Heart right ventricle (tissue), 16 donors: ENCODE measurements at regions not wholly inside any gene's neighbourhood (a gene's known extent, or its start where the extent isn't known, plus 50 kb on each side); places are given as distances from the start of the nearest gene placed in this dataset.

ENCODE experiments used
- ATAC-seq, 8 donors: fragments of 200-7000 bp; cut with Tn5 transposase; one replicate each; pipeline ENCODE4 v1.9.1; 2020; ENCODE audit warnings: mild to moderate bottlenecking in 8 of 8, moderate library complexity in 8 of 8, moderate number of reproducible peaks in 1 of 8
- DNase-seq, 2 donors: peaks; one replicate each; pipeline ENCODE4 v3.0.0-alpha.2; 2020
- H3K27ac ChIP-seq, 10 donors: fragments of 200-600 bp; sonication (generic) in 2 of 10; one replicate each; pipeline versions ENCODE4 v1.5.0 to v1.8.0; 2020 to 2022; ENCODE audit warnings: mild to moderate bottlenecking in 3 of 10
- H3K27me3 ChIP-seq, 7 donors: fragments of 200-600 bp; one replicate each; pipeline ENCODE4 v1.8.0; 2021 to 2022; ENCODE audit warnings: mild to moderate bottlenecking in 2 of 7
- H3K36me3 ChIP-seq, 9 donors: fragments of 200-600 bp; sonication (generic) in 1 of 9; one replicate each; pipeline versions ENCODE4 v1.5.0 to v1.8.0; 2020 to 2022; ENCODE audit warnings: mild to moderate bottlenecking in 2 of 9
- H3K4me1 ChIP-seq, 9 donors: fragments of 200-600 bp; sonication (generic) in 1 of 9; one replicate each; pipeline versions ENCODE4 v1.5.0 to v1.8.0; 2020 to 2022; ENCODE audit warnings: mild to moderate bottlenecking in 4 of 9
- H3K4me3 ChIP-seq, 10 donors: fragments of 200-600 bp; sonication (generic) in 2 of 10; one replicate each; pipeline versions ENCODE4 v1.5.0 to v1.8.0; 2020 to 2022; ENCODE audit warnings: mild to moderate bottlenecking in 7 of 10, moderate library complexity in 2 of 10
- H3K9me3 ChIP-seq, 11 donors: fragments of 200-600 bp in 10 of 11; sonication (generic) in 2 of 11; one replicate each; pipeline versions ENCODE4 v1.5.0 to v1.8.0; 2013 to 2022; ENCODE audit warnings: mild to moderate bottlenecking in 2 of 11, control low read depth in 1 of 11, moderate library complexity in 1 of 11
- WGBS, 2 donors: extraction: QIAGEN DNeasy Blood & Tissue Kit; methylation state at CpG; one replicate each; pipeline ENCODE4 v1.1.7; 2013; ENCODE audit warnings: inconsistent platforms in 1 of 2; 5-methylcytosine and 5-hydroxymethylcytosine counted together
- intact Hi-C, 10 donors: fragments of 100-400 bp; cut with DNase I; formaldehyde crosslinking; loops; one replicate each; pipeline versions ENCODE4 v1.11.1 to v1.14.2; 2022
- TF ChIP-seq, protein P1 (sequence below), 9 donors: fragments of 200-600 bp; sonication (generic) in 2 of 9; IDR thresholded peaks; one replicate each; pipeline versions ENCODE4 v1.5.0 to v1.8.0; 2021 to 2022; ENCODE audit warnings: antibody characterized with exemption in 9 of 9, mild to moderate bottlenecking in 5 of 9, moderate library complexity in 1 of 9
- donor health status: Arrhythmogenic right ventricular cardiomyopathy.
- donor health status: ischemic (EF 13 %, LVEDD 7.1; RV severe dilation, severe dysfunction).
- donor health status: healthy with polysubstance abuse.
- donor health status: DM: no; HTN: yes; CAD: no.
- donor health status: DM: no; HTN: no; CAD: no.
- donor health status: ischemic (EF 25% LVEDD 6.9; RV normal size, moderate dysfunction).
- donor health status: ischemic (EF 25% LVEDD 5.7; RV mildly dilated, moderate dysfunction).
- donor health status: healthy.
- donor health status: DM: yes; HTN: yes; CAD: no.
- donor health status: Ischemic cardiomyopathy.
- donor health status: ischemic (EF 35%, LVEDD 5.7; RV mildly dilated, moderate dysfunction).
- donor health status: nonischemic (EF 11% LVEDD 7.7; RV severe dilation, severe dysfunction).
- donor health status: DM: yes; HTN: yes; CAD: no.
- donor health status: PGD.
- donor health status: ischemic (EF 29% LVEDD 5.4; RV normal size, mild dysfunction).
- donor health status: nonischemic (EF 23%, LVEDD 6.1; RV moderate dilation, normal function).

DNA sequence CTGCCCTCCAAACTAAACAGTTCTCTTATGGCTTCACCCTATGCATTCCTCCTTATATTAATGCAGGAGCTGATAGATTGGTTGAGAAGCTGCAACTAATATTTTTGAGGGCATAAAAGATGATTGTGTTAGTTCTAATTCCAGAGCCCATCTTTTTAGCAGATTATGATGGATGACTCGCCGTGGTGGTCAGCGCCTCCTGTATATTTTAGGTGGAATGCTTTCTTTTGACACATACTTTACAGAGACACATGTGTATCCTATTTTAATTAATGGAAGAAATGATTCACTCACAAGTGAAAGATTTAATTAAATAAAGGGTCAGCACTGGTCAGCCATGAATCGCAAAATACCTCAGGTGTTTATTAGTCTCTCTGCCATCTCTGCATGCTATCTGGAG is 120.7 kb downstream of the TM2D1 start:
- H3K9me3 ChIP-seq: no peaks in the 10 kb centered on the region
- DNase-seq (no peak), ATAC-seq (no peak)
- no peak overlapping the region for H3K4me3 ChIP-seq
- no peaks in the 10 kb centered on the region for H3K36me3 ChIP-seq
- no peak overlapping the region for H3K27ac ChIP-seq
- TF ChIP-seq, protein P1, sequence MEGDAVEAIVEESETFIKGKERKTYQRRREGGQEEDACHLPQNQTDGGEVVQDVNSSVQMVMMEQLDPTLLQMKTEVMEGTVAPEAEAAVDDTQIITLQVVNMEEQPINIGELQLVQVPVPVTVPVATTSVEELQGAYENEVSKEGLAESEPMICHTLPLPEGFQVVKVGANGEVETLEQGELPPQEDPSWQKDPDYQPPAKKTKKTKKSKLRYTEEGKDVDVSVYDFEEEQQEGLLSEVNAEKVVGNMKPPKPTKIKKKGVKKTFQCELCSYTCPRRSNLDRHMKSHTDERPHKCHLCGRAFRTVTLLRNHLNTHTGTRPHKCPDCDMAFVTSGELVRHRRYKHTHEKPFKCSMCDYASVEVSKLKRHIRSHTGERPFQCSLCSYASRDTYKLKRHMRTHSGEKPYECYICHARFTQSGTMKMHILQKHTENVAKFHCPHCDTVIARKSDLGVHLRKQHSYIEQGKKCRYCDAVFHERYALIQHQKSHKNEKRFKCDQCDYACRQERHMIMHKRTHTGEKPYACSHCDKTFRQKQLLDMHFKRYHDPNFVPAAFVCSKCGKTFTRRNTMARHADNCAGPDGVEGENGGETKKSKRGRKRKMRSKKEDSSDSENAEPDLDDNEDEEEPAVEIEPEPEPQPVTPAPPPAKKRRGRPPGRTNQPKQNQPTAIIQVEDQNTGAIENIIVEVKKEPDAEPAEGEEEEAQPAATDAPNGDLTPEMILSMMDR (IDR thresholded peaks at IDR 0.05): no peak
- intact Hi-C loops: no loop called here
- H3K27me3 ChIP-seq: no peaks in the 10 kb centered on the region
- peaks cover 0 to 22% (median 4%) of the 10 kb centered on the region in 9 donors for H3K4me1 ChIP-seq
- WGBS, 2 donors: 94 to 98% methylated on average over 4 of the region's 4 CpGs

DNA sequence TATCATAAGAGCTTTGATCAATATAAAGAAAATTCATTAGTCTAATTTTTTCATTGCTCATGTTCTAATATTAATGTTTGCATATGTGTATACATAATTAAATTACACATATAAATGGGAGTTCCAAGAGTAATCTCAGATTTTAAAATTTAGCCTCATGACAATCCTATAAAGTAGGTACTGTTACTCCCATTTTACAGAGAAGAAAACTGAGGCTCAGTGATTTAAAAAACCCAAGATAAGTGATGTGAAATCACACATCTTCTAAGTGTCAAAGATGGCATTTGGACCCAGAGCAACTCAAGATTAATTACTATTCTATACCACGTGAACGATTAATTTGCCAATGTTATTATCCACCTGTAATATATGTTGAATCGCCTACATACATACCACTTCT is 122.3 kb downstream of the TM2D1 start:
- no peak for DNase-seq
- Histone ChIP-seq H3K9me3 (peaks cover 0 to 6% (median 0%) of the 10 kb centered on the region in 11 donors), H3K27me3 (no peaks in the 10 kb centered on the region), H3K4me3 (no peak overlapping the region), H3K36me3 (no peaks in the 10 kb centered on the region), H3K4me1 (peaks cover 0 to 22% (median 4%) of the 10 kb centered on the region in 9 donors), H3K27ac (no peak overlapping the region)
- intact Hi-C loops: no loop called here
- no peak for ATAC-seq
- TF ChIP-seq, protein P1 (IDR thresholded peaks at IDR 0.05): no peak
- 87 to 98% methylated on average over 3 of the region's 3 CpGs for WGBS, 2 donors

DNA sequence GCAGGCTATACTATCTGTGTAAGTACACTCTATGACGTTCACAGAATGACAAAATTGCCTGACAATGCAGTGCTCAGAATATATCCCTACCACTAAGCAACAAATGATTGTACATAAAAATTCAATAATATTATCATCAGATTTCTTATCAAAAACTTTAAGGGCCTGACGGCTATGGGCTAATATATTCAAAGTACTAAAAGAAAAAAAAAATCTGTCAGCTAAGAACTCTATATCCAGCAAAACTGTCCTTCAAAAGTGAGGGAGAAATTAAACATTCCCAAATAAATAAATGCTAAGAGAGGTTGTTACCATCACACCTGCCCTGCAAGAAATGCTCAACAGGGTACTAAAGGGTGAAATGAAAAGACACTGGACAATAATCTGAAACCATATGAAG is 127.3 kb downstream of the TM2D1 start:
- DNase-seq (no peak), ATAC-seq (no peak)
- no peaks in the 10 kb centered on the region for H3K27me3 ChIP-seq
- no peaks in the 10 kb centered on the region for H3K4me1 ChIP-seq
- H3K27ac ChIP-seq: no peak overlapping the region
- H3K36me3 ChIP-seq: no peaks in the 10 kb centered on the region
- TF ChIP-seq, protein P1 (IDR thresholded peaks at IDR 0.05): no peak
- 93 to 96% methylated on average over 2 of the region's 2 CpGs for WGBS, 2 donors
- peaks cover 0 to 12% (median 0%) of the 10 kb centered on the region in 11 donors for H3K9me3 ChIP-seq
- intact Hi-C loops: no loop called here
- H3K4me3 ChIP-seq: no peak overlapping the region

DNA sequence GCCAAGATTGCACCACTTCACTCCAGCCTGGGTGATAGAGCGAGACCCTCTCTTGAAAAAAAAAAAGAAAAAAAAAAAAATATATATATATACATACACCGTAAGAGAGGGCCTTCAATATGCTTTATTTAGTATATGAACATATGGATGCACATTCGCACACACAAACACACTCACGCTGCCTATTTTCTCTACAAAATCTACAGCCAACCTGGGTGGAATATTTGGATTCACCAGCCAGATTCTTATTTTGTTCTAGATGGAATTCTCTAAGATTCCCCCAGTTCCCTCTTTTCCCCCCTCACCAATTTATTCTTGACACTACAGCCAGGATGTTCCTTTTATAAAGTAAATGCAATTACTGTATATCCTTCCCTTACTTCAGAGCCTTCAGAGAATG is 131.6 kb downstream of the TM2D1 start:
- Histone ChIP-seq H3K36me3 (no peaks in the 10 kb centered on the region), H3K4me1 (no peaks in the 10 kb centered on the region), H3K27me3 (no peaks in the 10 kb centered on the region), H3K9me3 (peaks cover 0 to 12% (median 0%) of the 10 kb centered on the region in 11 donors), H3K4me3 (no peak overlapping the region), H3K27ac (no peak overlapping the region)
- ATAC-seq (no peak), DNase-seq (no peak)
- 97 to 98% methylated on average over 4 of the region's 4 CpGs for WGBS, 2 donors
- intact Hi-C loops: no loop called here
- TF ChIP-seq, protein P1 (IDR thresholded peaks at IDR 0.05): no peak
